ENCODE measurements at regions not wholly inside any gene's neighbourhood (a gene's known extent, or its start where the extent isn't known, plus 50 kb on each side); places are given as distances from the start of the nearest gene placed in this dataset.
"Not testable (repeated sequence)": the region's sequence is repeated elsewhere in the genome, so short reads cannot be mapped to it uniquely, and the experiment has no call there.

- no peaks in the 10 kb centered on the region for H3K27me3 ChIP-seq (ENCODE audit: insufficient read depth, low read length)
- H3K27ac ChIP-seq (ENCODE audit: low read depth, low read length), result no peak overlapping the region
- no peak overlapping the region for H3K4me3 ChIP-seq (ENCODE audit: low read length)
- no peaks in the 10 kb centered on the region for H3K9me3 ChIP-seq (ENCODE audit: insufficient read depth, low read depth, low read length)
- H3K9ac ChIP-seq (ENCODE audit: low read depth, low read length), result no peak overlapping the region
- WGBS, result 92% methylated on average over 2 of the region's 2 CpGs
- no peaks in the 10 kb centered on the region for H3K36me3 ChIP-seq (ENCODE audit: insufficient read depth, low read length)
- H3K4me1 ChIP-seq (ENCODE audit: insufficient read depth, low read length), result peaks cover 5% of the 10 kb centered on the region; the same call in 1 of the 2 replicates
Measured at GRCh38 chr10:34013235-34013634, 678.8 kb upstream of the NRP1 start.

GRCh38 chr10:34010891-34011290 lies 676.4 kb upstream of the NRP1 start:
- 93% methylated on average over 2 of the region's 2 CpGs for WGBS
- H3K36me3 ChIP-seq (ENCODE audit: insufficient read depth, low read length), result no peaks in the 10 kb centered on the region
- no peak overlapping the region for H3K9ac ChIP-seq (ENCODE audit: low read depth, low read length)
- H3K4me1 ChIP-seq (ENCODE audit: insufficient read depth, low read length), result peaks cover 3% of the 10 kb centered on the region; the same call in 1 of the 2 replicates
- no peaks in the 10 kb centered on the region for H3K27me3 ChIP-seq (ENCODE audit: insufficient read depth, low read length)
- H3K4me3 ChIP-seq (ENCODE audit: low read length), result no peak overlapping the region
- no peaks in the 10 kb centered on the region for H3K9me3 ChIP-seq (ENCODE audit: insufficient read depth, low read depth, low read length)
- H3K27ac ChIP-seq (ENCODE audit: low read depth, low read length), result no peak overlapping the region

GRCh38 chr10:34010228-34010627 lies 675.8 kb upstream of the NRP1 start:
- H3K9ac ChIP-seq (ENCODE audit: low read depth, low read length); H3K4me3 ChIP-seq (ENCODE audit: low read length); H3K27ac ChIP-seq (ENCODE audit: low read depth, low read length); H3K27me3 ChIP-seq (ENCODE audit: insufficient read depth, low read length); H3K36me3 ChIP-seq (ENCODE audit: insufficient read depth, low read length); H3K4me1 ChIP-seq (ENCODE audit: insufficient read depth, low read length); H3K9me3 ChIP-seq (ENCODE audit: insufficient read depth, low read depth, low read length): not testable (repeated sequence)
- 100% methylated on average over 1 of the region's 1 CpG for WGBS

- Histone ChIP-seq H3K9me3 (ENCODE audit: insufficient read depth, low read depth, low read length) (no peaks in the 10 kb centered on the region), H3K27ac (ENCODE audit: low read depth, low read length) (no peak overlapping the region; the same call in 1 of the 2 replicates), H3K36me3 (ENCODE audit: insufficient read depth, low read length) (no peaks in the 10 kb centered on the region), H3K4me3 (ENCODE audit: low read length) (no peak overlapping the region), H3K27me3 (ENCODE audit: insufficient read depth, low read length) (no peaks in the 10 kb centered on the region), H3K4me1 (ENCODE audit: insufficient read depth, low read length) (peaks cover 3% of the 10 kb centered on the region; the same call in 1 of the 2 replicates), H3K9ac (ENCODE audit: low read depth, low read length) (no peak overlapping the region)
- 91% methylated on average over 1 of the region's 1 CpG for WGBS
Measured at GRCh38 chr10:34008656-34009055, 674.2 kb upstream of the NRP1 start.

GRCh38 chr10:34006471-34006870 lies 672.0 kb upstream of the NRP1 start:
- WGBS, result 97% methylated on average over 3 of the region's 5 CpGs
- Histone ChIP-seq H3K4me1 (ENCODE audit: insufficient read depth, low read length) (peaks cover 3% of the 10 kb centered on the region; the same call in 1 of the 2 replicates), H3K9me3 (ENCODE audit: insufficient read depth, low read depth, low read length) (no peaks in the 10 kb centered on the region), H3K4me3 (ENCODE audit: low read length) (no peak overlapping the region), H3K9ac (ENCODE audit: low read depth, low read length) (no peak overlapping the region), H3K36me3 (ENCODE audit: insufficient read depth, low read length) (no peaks in the 10 kb centered on the region), H3K27ac (ENCODE audit: low read depth, low read length) (no peak overlapping the region), H3K27me3 (ENCODE audit: insufficient read depth, low read length) (no peaks in the 10 kb centered on the region)

- H3K4me3 ChIP-seq (ENCODE audit: low read length), result no peak overlapping the region
- no peaks in the 10 kb centered on the region for H3K36me3 ChIP-seq (ENCODE audit: insufficient read depth, low read length)
- no peaks in the 10 kb centered on the region for H3K9me3 ChIP-seq (ENCODE audit: insufficient read depth, low read depth, low read length)
- WGBS, result 89% methylated on average over 7 of the region's 7 CpGs
- H3K9ac ChIP-seq (ENCODE audit: low read depth, low read length), result no peak overlapping the region
- H3K27me3 ChIP-seq (ENCODE audit: insufficient read depth, low read length), result no peaks in the 10 kb centered on the region
- H3K4me1 ChIP-seq (ENCODE audit: insufficient read depth, low read length), result no peaks in the 10 kb centered on the region; the same call in 1 of the 2 replicates
- H3K27ac ChIP-seq (ENCODE audit: low read depth, low read length), result no peak overlapping the region
Measured at GRCh38 chr10:34003561-34003960, 669.1 kb upstream of the NRP1 start.

- Histone ChIP-seq H3K36me3 (ENCODE audit: insufficient read depth, low read length) (no peaks in the 10 kb centered on the region), H3K27ac (ENCODE audit: low read depth, low read length) (no peak overlapping the region), H3K4me3 (ENCODE audit: low read length) (no peak overlapping the region), H3K27me3 (ENCODE audit: insufficient read depth, low read length) (no peaks in the 10 kb centered on the region), H3K9me3 (ENCODE audit: insufficient read depth, low read depth, low read length) (no peaks in the 10 kb centered on the region), H3K9ac (ENCODE audit: low read depth, low read length) (no peak overlapping the region), H3K4me1 (ENCODE audit: insufficient read depth, low read length) (no peaks in the 10 kb centered on the region; the same call in 1 of the 2 replicates)
- WGBS, result 90% methylated on average over 3 of the region's 3 CpGs
Measured at GRCh38 chr10:34002896-34003295, 668.4 kb upstream of the NRP1 start.

GRCh38 chr10:34001831-34002230 lies 667.4 kb upstream of the NRP1 start:
- Histone ChIP-seq H3K9ac (ENCODE audit: low read depth, low read length) (no peak overlapping the region), H3K27ac (ENCODE audit: low read depth, low read length) (no peak overlapping the region), H3K27me3 (ENCODE audit: insufficient read depth, low read length) (no peaks in the 10 kb centered on the region), H3K4me3 (ENCODE audit: low read length) (no peak overlapping the region), H3K4me1 (ENCODE audit: insufficient read depth, low read length) (no peaks in the 10 kb centered on the region), H3K9me3 (ENCODE audit: insufficient read depth, low read depth, low read length) (no peaks in the 10 kb centered on the region), H3K36me3 (ENCODE audit: insufficient read depth, low read length) (no peaks in the 10 kb centered on the region)
- 96% methylated on average over 5 of the region's 5 CpGs for WGBS

- Histone ChIP-seq H3K9me3 (ENCODE audit: insufficient read depth, low read depth, low read length) (no peaks in the 10 kb centered on the region), H3K4me3 (ENCODE audit: low read length) (no peak overlapping the region), H3K27me3 (ENCODE audit: insufficient read depth, low read length) (no peaks in the 10 kb centered on the region), H3K4me1 (ENCODE audit: insufficient read depth, low read length) (no peaks in the 10 kb centered on the region), H3K27ac (ENCODE audit: low read depth, low read length) (no peak overlapping the region), H3K9ac (ENCODE audit: low read depth, low read length) (no peak overlapping the region), H3K36me3 (ENCODE audit: insufficient read depth, low read length) (no peaks in the 10 kb centered on the region)
- 97% methylated on average over 4 of the region's 5 CpGs for WGBS
Measured at GRCh38 chr10:34001087-34001580, 666.7 kb upstream of the NRP1 start.

GRCh38 chr10:33993917-33994316 lies 659.5 kb upstream of the NRP1 start:
- WGBS, result 93% methylated on average over 5 of the region's 5 CpGs
- Histone ChIP-seq H3K4me3 (ENCODE audit: low read length) (no peak overlapping the region), H3K36me3 (ENCODE audit: insufficient read depth, low read length) (no peaks in the 10 kb centered on the region), H3K27ac (ENCODE audit: low read depth, low read length) (no peak overlapping the region), H3K9me3 (ENCODE audit: insufficient read depth, low read depth, low read length) (no peaks in the 10 kb centered on the region), H3K4me1 (ENCODE audit: insufficient read depth, low read length) (no peaks in the 10 kb centered on the region), H3K27me3 (ENCODE audit: insufficient read depth, low read length) (no peaks in the 10 kb centered on the region), H3K9ac (ENCODE audit: low read depth, low read length) (no peak overlapping the region)

- WGBS, result 90% methylated on average over 3 of the region's 3 CpGs
- H3K4me1 ChIP-seq (ENCODE audit: insufficient read depth, low read length), result no peaks in the 10 kb centered on the region
- H3K27ac ChIP-seq (ENCODE audit: low read depth, low read length), result no peak overlapping the region
- no peaks in the 10 kb centered on the region for H3K36me3 ChIP-seq (ENCODE audit: insufficient read depth, low read length)
- H3K9me3 ChIP-seq (ENCODE audit: insufficient read depth, low read depth, low read length), result no peaks in the 10 kb centered on the region
- H3K9ac ChIP-seq (ENCODE audit: low read depth, low read length), result no peak overlapping the region
- no peaks in the 10 kb centered on the region for H3K27me3 ChIP-seq (ENCODE audit: insufficient read depth, low read length)
- H3K4me3 ChIP-seq (ENCODE audit: low read length), result no peak overlapping the region
Measured at GRCh38 chr10:33991924-33992323, 657.5 kb upstream of the NRP1 start.

GRCh38 chr10:33986515-33986914 lies 652.0 kb upstream of the NRP1 start:
- Histone ChIP-seq H3K9ac (ENCODE audit: low read depth, low read length) (no peak overlapping the region), H3K36me3 (ENCODE audit: insufficient read depth, low read length) (no peaks in the 10 kb centered on the region), H3K4me1 (ENCODE audit: insufficient read depth, low read length) (no peaks in the 10 kb centered on the region), H3K27ac (ENCODE audit: low read depth, low read length) (no peak overlapping the region), H3K9me3 (ENCODE audit: insufficient read depth, low read depth, low read length) (no peaks in the 10 kb centered on the region), H3K4me3 (ENCODE audit: low read length) (no peak overlapping the region), H3K27me3 (ENCODE audit: insufficient read depth, low read length) (no peaks in the 10 kb centered on the region)
- WGBS, result 92% methylated on average over 4 of the region's 4 CpGs
